CD4-positive, alpha-beta T cell (primary cell): ENCODE measurements at regions not wholly inside any gene's neighbourhood (a gene's known extent, or its start where the extent isn't known, plus 50 kb on each side); places are given as distances from the start of the nearest gene placed in this dataset.

ENCODE experiments used
- ATAC-seq: fragments of 200-7000 bp; cut with Tn5 transposase; one replicate; pipeline ENCODE4 v1.10.0; 2022; ENCODE audit warnings: mild to moderate bottlenecking; ENCODE audit not compliant: poor library complexity
- CTCF ChIA-PET: fragments of 350-600 bp; sonication (Branson Sonifier 250); formaldehyde crosslinking; loops from one replicate; lab custom pipeline; 2021; ENCODE audit warnings: antibody characterized with exemption, inconsistent platforms; lab: Charles Lee
- POLR2A ChIA-PET: fragments of 350-600 bp; sonication (Branson Sonifier 250); formaldehyde crosslinking; loops from one replicate; lab custom pipeline; 2021; ENCODE audit warnings: antibody characterized with exemption, inconsistent platforms; lab: Charles Lee
- DNase-seq, 14 experiments: peaks; one replicate each; pipeline ENCODE4 v3.0.0-alpha.2; 2013 to 2020; ENCODE audit warnings: mixed read lengths in 2 of 14
- H3K27ac ChIP-seq, 2 donors: one replicate each; pipeline versions ENCODE4 v1.5.1 to v1.7.0; 2013; ENCODE audit warnings: low read length in 2 of 2, low read depth in 1 of 2, mild to moderate bottlenecking in 1 of 2
- H3K27me3 ChIP-seq, 2 experiments: 1 replicate in 1 of 2; 2 replicates in 1 of 2; pipeline versions ENCODE4 v1.6.1 to v1.7.0; 2013; ENCODE audit warnings: low read length in 2 of 2, control low read depth in 1 of 2, mild to moderate bottlenecking in 1 of 2, moderate library complexity in 1 of 2; ENCODE audit not compliant: insufficient read depth in 2 of 2, control insufficient read depth in 1 of 2
- H3K36me3 ChIP-seq: one replicate; pipeline ENCODE4 v1.6.1; 2013; ENCODE audit warnings: low read length, control low read depth; ENCODE audit not compliant: insufficient read depth
- H3K4me1 ChIP-seq: one replicate; pipeline ENCODE4 v1.6.1; 2013; ENCODE audit warnings: low read length, control low read depth; ENCODE audit not compliant: insufficient read depth
- H3K4me3 ChIP-seq: one replicate; pipeline ENCODE4 v1.5.1; 2013; ENCODE audit warnings: mild to moderate bottlenecking, low read length, moderate library complexity
- H3K9me3 ChIP-seq, 2 experiments: 1 replicate in 1 of 2; 2 replicates in 1 of 2; pipeline versions ENCODE4 v1.6.1 to v1.7.0; 2013; ENCODE audit warnings: low read length in 2 of 2, mild to moderate bottlenecking in 2 of 2, control low read depth in 1 of 2, moderate library complexity in 1 of 2; ENCODE audit not compliant: control insufficient read depth in 1 of 2, insufficient read depth in 1 of 2
- H3K27ac Mint-ChIP-seq: one replicate; pipeline ENCODE4 v1.8.0; 2020; ENCODE audit warnings: mixed read lengths
- H3K27me3 Mint-ChIP-seq: one replicate; pipeline ENCODE4 v1.8.0; 2021; ENCODE audit warnings: mixed read lengths
- H3K36me3 Mint-ChIP-seq: one replicate; pipeline ENCODE4 v1.8.0; 2021; ENCODE audit warnings: low read depth, mixed read lengths
- H3K4me1 Mint-ChIP-seq: one replicate; pipeline ENCODE4 v1.8.0; 2021; ENCODE audit warnings: low read depth, mixed read lengths
- H3K4me3 Mint-ChIP-seq: one replicate; pipeline ENCODE4 v1.8.0; 2020; ENCODE audit warnings: mild to moderate bottlenecking, mixed read lengths
- H3K9me3 Mint-ChIP-seq: one replicate; pipeline ENCODE4 v1.8.0; 2020; ENCODE audit warnings: mixed read lengths
- CTCF ChIP-seq: fragments of 200-600 bp; IDR thresholded peaks from one replicate; pipeline ENCODE4 v1.8.0; 2022; ENCODE audit warnings: antibody characterized with exemption, mild to moderate bottlenecking
- intact Hi-C, 2 experiments: fragments of 100-400 bp; cut with DNase I in 1 of 2; cut with micrococcal nuclease in 1 of 2; formaldehyde crosslinking; loops; one replicate each; pipeline versions ENCODE4 v1.15.1 to v1.9.0; 2023 to 2025; cut with DNase I, micrococcal nuclease

- Histone ChIP-seq H3K9me3 (no peaks in the 10 kb centered on the region), H3K36me3 (no peaks in the 10 kb centered on the region), H3K27ac (no peak overlapping the region), H3K4me3 (no peak overlapping the region), H3K4me1 (no peaks in the 10 kb centered on the region), H3K27me3 (no peaks in the 10 kb centered on the region)
- DNase-seq (no peak), ATAC-seq (no peak)
- Mint-ChIP-seq H3K4me3 (no peak overlapping the region), H3K36me3 (no peaks in the 10 kb centered on the region), H3K27ac (no peak overlapping the region), H3K4me1 (no peaks in the 10 kb centered on the region), H3K27me3 (no peaks in the 10 kb centered on the region), H3K9me3 (peaks cover 3% of the 10 kb centered on the region)
- intact Hi-C loops, result no loop called here
- POLR2A ChIA-PET, result no interaction called here
- no peak for TF ChIP-seq CTCF
- CTCF ChIA-PET, result no interaction called here
Observed at GRCh38 chr18:41517142-41517541, 437.9 kb upstream of the PIK3C3 start.

GRCh38 chr18:41513438-41513837 is 441.6 kb upstream of the PIK3C3 start:
- intact Hi-C loops, result no loop called here
- POLR2A ChIA-PET, result no interaction called here
- no peaks in the 10 kb centered on the region for H3K36me3 ChIP-seq

GRCh38 chr18:41504316-41504715 is 450.7 kb upstream of the PIK3C3 start:
- no peaks in the 10 kb centered on the region for H3K4me1 Mint-ChIP-seq
- Histone ChIP-seq H3K9me3 (no peaks in the 10 kb centered on the region), H3K4me1 (no peaks in the 10 kb centered on the region), H3K27ac (no peak overlapping the region), H3K27me3 (no peaks in the 10 kb centered on the region), H3K36me3 (no peaks in the 10 kb centered on the region), H3K4me3 (no peak overlapping the region)
- H3K9me3 Mint-ChIP-seq, result no peaks in the 10 kb centered on the region
- DNase-seq (no peak), ATAC-seq (no peak)
- no peaks in the 10 kb centered on the region for H3K36me3 Mint-ChIP-seq
- no peak for TF ChIP-seq CTCF
- POLR2A ChIA-PET, result no interaction called here
- CTCF ChIA-PET, result no interaction called here
- no peak overlapping the region for H3K27ac Mint-ChIP-seq
- no peaks in the 10 kb centered on the region for H3K27me3 Mint-ChIP-seq
- intact Hi-C loops, result no loop called here
- no peak overlapping the region for H3K4me3 Mint-ChIP-seq

More at GRCh38 chr18:41513438-41513837, 441.6 kb upstream of the PIK3C3 start:
- Mint-ChIP-seq H3K27me3 (no peaks in the 10 kb centered on the region), H3K4me1 (no peaks in the 10 kb centered on the region), H3K9me3 (peaks cover 3% of the 10 kb centered on the region), H3K27ac (no peak overlapping the region), H3K4me3 (no peak overlapping the region), H3K36me3 (no peaks in the 10 kb centered on the region)
- CTCF ChIA-PET, result no interaction called here
- Histone ChIP-seq H3K9me3 (no peaks in the 10 kb centered on the region), H3K4me3 (no peak overlapping the region), H3K4me1 (no peaks in the 10 kb centered on the region), H3K27me3 (no peaks in the 10 kb centered on the region), H3K27ac (no peak overlapping the region)
- ATAC-seq (no peak), DNase-seq (no peak)
- no peak for TF ChIP-seq CTCF
